ENCODE measurements at regions not wholly inside any gene's neighbourhood (a gene's known extent, or its start where the extent isn't known, plus 50 kb on each side); places are given as distances from the start of the nearest gene placed in this dataset.

GRCh38 chr21:38619992-38620479, 121.8 kb upstream of the ERG start:
- RAD21 ChIA-PET (ENCODE audit: unreplicated experiment), result no interaction called here
- H3K79me2 ChIP-seq (ENCODE audit: control insufficient read depth, insufficient read depth, low read length), result no peaks in the 10 kb centered on the region
- no peak overlapping the region for H2AFZ ChIP-seq (ENCODE audit: control insufficient read depth, low read depth, low read length)
- DNase-seq (ENCODE audit: low read depth, low spot score), result no peak
- no peak overlapping the region for H3K9ac ChIP-seq (ENCODE audit: control insufficient read depth, insufficient read depth, low read length)
- intact Hi-C loops (cut with micrococcal nuclease; ENCODE audit: unreplicated experiment), result no loop called here
- H3K27me3 ChIP-seq (replicated peaks in 1 of 2; ENCODE audit: control insufficient read depth in 2 of 2, insufficient read depth in 2 of 2, low read length in 1 of 2), result no peaks in the 10 kb centered on the region; a peak in 1 of 4 replicates
- H3K9me3 ChIP-seq (replicated peaks; ENCODE audit: control insufficient read depth, insufficient read depth, low read length), result no peaks in the 10 kb centered on the region
- CTCF ChIA-PET, result no interaction called here
- in situ Hi-C loops (cut with MboI), result no loop called here
- no peak for TF ChIP-seq SIN3A (IDR thresholded peaks at IDR 0.05; ENCODE audit: low read depth, low read length)
- no peak for TF ChIP-seq SMAD5 (IDR thresholded peaks at IDR 0.05; ENCODE audit: low read depth)
- no peak for TF ChIP-seq CBFB (IDR thresholded peaks at IDR 0.05; ENCODE audit: low read depth)
- TF ChIP-seq WRNIP1 (IDR thresholded peaks at IDR 0.05; ENCODE audit: borderline replicate concordance, low read depth, low read length), result no peak
- no peak for TF ChIP-seq NFXL1 (IDR thresholded peaks at IDR 0.05; ENCODE audit: borderline replicate concordance)
- no peak for TF ChIP-seq E2F4 (IDR thresholded peaks at IDR 0.05; ENCODE audit: low read depth, low read length)
- no peak for TF ChIP-seq POLR2AphosphoS2 (IDR thresholded peaks at IDR 0.05; ENCODE audit: low read depth, low read length)
- TF ChIP-seq NR2F1 (conservative IDR thresholded peaks at IDR 0.05), result no peak
- no peak for TF ChIP-seq REST (IDR thresholded peaks at IDR 0.05; ENCODE audit: low read depth, low read length)
- no peak for TF ChIP-seq POLR2AphosphoS5 (IDR thresholded peaks at IDR 0.05; ENCODE audit: low read length)
- no peak for TF ChIP-seq ESRRA (IDR thresholded peaks at IDR 0.05; ENCODE audit: low read length)
- TF ChIP-seq HCFC1 (IDR thresholded peaks at IDR 0.05; ENCODE audit: low read length), result no peak
- no peaks in the 10 kb centered on the region for H4K20me1 ChIP-seq (ENCODE audit: control insufficient read depth, insufficient read depth)
- no peaks in the 10 kb centered on the region for H3K4me1 ChIP-seq (ENCODE audit: control insufficient read depth, insufficient read depth, low read length)
- SMC1A ChIA-PET (ENCODE audit: uncharacterized antibody, unreplicated experiment), result no interaction called here
- BruUV-seq (replicated peaks), result no TSS peak
- H3K27ac ChIP-seq (ENCODE audit: control insufficient read depth, insufficient read depth), result no peak overlapping the region
- no peak for FAIRE-seq
- H3K4me2 ChIP-seq (ENCODE audit: control insufficient read depth, insufficient read depth), result no peak overlapping the region
- ATAC-seq, result no peak
- 17% methylated on average over 9 of the region's 9 CpGs for WGBS (ENCODE audit: insufficient coverage, insufficient replicate concordance, low lambda C conversion rate, missing lambda C conversion rate)
- H3K4me3 ChIP-seq, result no peak overlapping the region
- H3K36me3 ChIP-seq (ENCODE audit: control insufficient read depth in 2 of 2, insufficient read depth in 2 of 2, low read length in 1 of 2), result no peaks in the 10 kb centered on the region
- POLR2A ChIA-PET, result no interaction called here
